ENCODE measurements at regions not wholly inside any gene's neighbourhood (a gene's known extent, or its start where the extent isn't known, plus 50 kb on each side); places are given as distances from the start of the nearest gene placed in this dataset.
"Not testable (repeated sequence)": the region's sequence is repeated elsewhere in the genome, so short reads cannot be mapped to it uniquely, and the experiment has no call there.

- no peak for DNase-seq
Observed at GRCh38 chr20:25985597-25985996, 288.9 kb upstream of the ZNF337 start.

- DNase-seq: peak; percentile 79
Observed at GRCh38 chr20:25984933-25985332, 288.3 kb upstream of the ZNF337 start.

GRCh38 chr20:25982701-25983100 is 286.0 kb upstream of the ZNF337 start:
- not testable (repeated sequence) for DNase-seq

- DNase-seq: not testable (repeated sequence)
Observed at GRCh38 chr20:25978450-25979190, 282.0 kb upstream of the ZNF337 start.

GRCh38 chr20:25975816-25976215 is 279.2 kb upstream of the ZNF337 start:
- not testable (repeated sequence) for DNase-seq

- DNase-seq: not testable (repeated sequence)
Observed at GRCh38 chr20:25965203-25965602, 268.6 kb upstream of the ZNF337 start.

GRCh38 chr20:25953876-25954275 is 257.2 kb upstream of the ZNF337 start:
- not testable (repeated sequence) for DNase-seq

- not testable (repeated sequence) for DNase-seq
Observed at GRCh38 chr20:25935230-25935629, 238.6 kb upstream of the ZNF337 start.

- not testable (repeated sequence) for DNase-seq
Observed at GRCh38 chr20:25932806-25933205, 236.2 kb upstream of the ZNF337 start.

- not testable (repeated sequence) for DNase-seq
Observed at GRCh38 chr20:25932170-25932569, 235.5 kb upstream of the ZNF337 start.

GRCh38 chr20:25902321-25902720 is 205.7 kb upstream of the ZNF337 start:
- DNase-seq: not testable (repeated sequence)

- DNase-seq: peak; percentile 3
Observed at GRCh38 chr20:25898663-25899062, 202.0 kb upstream of the ZNF337 start.

- not testable (repeated sequence) for DNase-seq
Observed at GRCh38 chr20:25879096-25879495, 182.4 kb upstream of the ZNF337 start.

GRCh38 chr20:25868650-25868979 is 172.0 kb upstream of the ZNF337 start:
- DNase-seq: peak; percentile 23

GRCh38 chr20:25867776-25868649 is 171.4 kb upstream of the ZNF337 start:
- DNase-seq: peak; percentile 89

GRCh38 chr20:25867015-25867775 is 170.5 kb upstream of the ZNF337 start:
- not testable (repeated sequence) for DNase-seq

- DNase-seq: peak; percentile 92
Observed at GRCh38 chr20:25865715-25866656, 169.3 kb upstream of the ZNF337 start.

- not testable (repeated sequence) for DNase-seq
Observed at GRCh38 chr20:25864963-25865714, 168.5 kb upstream of the ZNF337 start.

GRCh38 chr20:25864326-25864962 is 167.8 kb upstream of the ZNF337 start:
- peak; percentile 12 for DNase-seq

GRCh38 chr20:25863536-25864325 is 167.1 kb upstream of the ZNF337 start:
- no peak for DNase-seq

All from retina (tissue), 1 donor.